ENCODE measurements at regions not wholly inside any gene's neighbourhood (a gene's known extent, or its start where the extent isn't known, plus 50 kb on each side); places are given as distances from the start of the nearest gene placed in this dataset.
A peak's percentile ranks its signal among the peaks of the same experiment; 100 is the strongest.
"Not testable (repeated sequence)": the region's sequence is repeated elsewhere in the genome, so short reads cannot be mapped to it uniquely, and the experiment has no call there.

DNA sequence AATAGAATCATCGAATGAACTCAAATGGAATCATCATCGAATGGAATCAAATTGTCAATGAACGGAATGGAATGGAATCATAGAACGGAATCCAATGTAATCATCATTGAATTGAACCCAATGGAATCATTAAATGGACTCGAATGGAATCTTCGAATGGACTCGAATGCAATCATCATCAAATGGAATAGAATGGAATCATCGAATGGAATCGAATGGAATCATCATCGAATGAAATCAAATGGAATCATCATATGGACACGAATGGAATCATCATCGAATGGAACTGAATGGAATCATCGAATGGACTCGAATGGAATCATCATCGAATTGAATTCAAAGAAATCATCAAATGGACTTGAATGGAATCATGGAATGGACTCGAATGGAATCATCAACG is 226.2 kb downstream of the SHCBP1 start:
- DNase-seq (ENCODE audit: extremely low spot score) = peak; percentile 46
- H3K4me1 ChIP-seq (ENCODE audit: insufficient read depth); H3K27ac ChIP-seq (ENCODE audit: low read depth); H3K4me3 ChIP-seq (ENCODE audit: low read depth, low read length); H3K36me3 ChIP-seq (ENCODE audit: insufficient read depth): not testable (repeated sequence)
- 78% methylated on average over 16 of the region's 17 CpGs for WGBS

DNA sequence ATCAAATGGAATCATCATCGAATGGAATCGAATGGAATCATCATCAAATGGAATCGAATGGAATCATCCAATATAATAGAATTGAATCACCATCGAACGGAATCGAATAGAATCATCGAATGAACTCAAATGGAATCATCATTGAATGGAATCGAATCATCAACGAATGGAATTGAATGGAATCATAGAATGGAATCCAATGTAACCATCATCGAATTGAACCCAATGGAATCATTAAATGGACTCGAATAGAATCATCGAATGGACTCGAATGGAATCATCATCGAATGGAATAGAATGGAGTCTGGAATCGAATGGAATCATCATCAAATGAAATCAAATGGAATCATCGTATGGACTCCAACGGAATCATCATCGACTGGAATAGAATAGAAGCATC is 227.0 kb downstream of the SHCBP1 start:
- not testable (repeated sequence) for H3K4me3 ChIP-seq (ENCODE audit: low read depth, low read length); H3K36me3 ChIP-seq (ENCODE audit: insufficient read depth); H3K27ac ChIP-seq (ENCODE audit: low read depth); H3K4me1 ChIP-seq (ENCODE audit: insufficient read depth)
- WGBS = 74% methylated on average over 16 of the region's 18 CpGs
- peak; percentile 51 for DNase-seq (ENCODE audit: extremely low spot score)

DNA sequence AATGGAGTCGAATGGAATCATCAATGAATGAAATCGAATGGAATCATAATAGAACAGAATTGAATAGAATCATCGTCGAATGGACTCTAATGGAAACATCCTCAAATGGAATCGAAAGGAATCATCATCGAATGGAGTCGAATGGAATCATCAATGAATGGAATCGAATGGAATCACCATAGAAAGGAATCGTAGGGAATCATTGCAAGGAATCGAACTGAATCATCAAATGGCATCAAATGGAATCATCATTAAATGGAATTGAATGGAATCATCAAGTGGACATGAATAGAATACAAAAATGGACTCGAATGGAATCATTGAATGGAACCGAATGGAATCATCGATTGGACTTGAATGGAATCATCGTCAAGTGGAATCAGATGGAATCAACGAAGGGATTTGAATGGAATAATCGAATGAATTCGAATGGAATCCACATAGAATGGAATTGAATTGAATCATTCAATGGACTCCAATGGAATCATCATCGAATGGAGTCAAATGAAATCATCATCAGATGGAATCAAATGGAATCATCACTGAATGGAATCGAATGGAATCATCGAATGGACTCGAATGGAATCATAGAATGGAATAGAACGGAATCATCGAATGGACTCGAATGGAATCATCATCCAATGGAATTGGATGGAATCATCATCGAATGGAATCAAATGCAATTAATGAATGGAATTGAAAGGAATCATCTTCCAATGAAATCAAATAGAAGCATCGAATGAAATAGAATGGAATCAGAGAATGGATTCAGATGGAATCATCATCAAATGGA is 228.1 kb downstream of the SHCBP1 start:
- not testable (repeated sequence) for H3K4me3 ChIP-seq (ENCODE audit: low read depth, low read length); DNase-seq (ENCODE audit: extremely low spot score); H3K36me3 ChIP-seq (ENCODE audit: insufficient read depth); H3K4me1 ChIP-seq (ENCODE audit: insufficient read depth); H3K27ac ChIP-seq (ENCODE audit: low read depth)
- WGBS = 73% methylated on average over 21 of the region's 26 CpGs

DNA sequence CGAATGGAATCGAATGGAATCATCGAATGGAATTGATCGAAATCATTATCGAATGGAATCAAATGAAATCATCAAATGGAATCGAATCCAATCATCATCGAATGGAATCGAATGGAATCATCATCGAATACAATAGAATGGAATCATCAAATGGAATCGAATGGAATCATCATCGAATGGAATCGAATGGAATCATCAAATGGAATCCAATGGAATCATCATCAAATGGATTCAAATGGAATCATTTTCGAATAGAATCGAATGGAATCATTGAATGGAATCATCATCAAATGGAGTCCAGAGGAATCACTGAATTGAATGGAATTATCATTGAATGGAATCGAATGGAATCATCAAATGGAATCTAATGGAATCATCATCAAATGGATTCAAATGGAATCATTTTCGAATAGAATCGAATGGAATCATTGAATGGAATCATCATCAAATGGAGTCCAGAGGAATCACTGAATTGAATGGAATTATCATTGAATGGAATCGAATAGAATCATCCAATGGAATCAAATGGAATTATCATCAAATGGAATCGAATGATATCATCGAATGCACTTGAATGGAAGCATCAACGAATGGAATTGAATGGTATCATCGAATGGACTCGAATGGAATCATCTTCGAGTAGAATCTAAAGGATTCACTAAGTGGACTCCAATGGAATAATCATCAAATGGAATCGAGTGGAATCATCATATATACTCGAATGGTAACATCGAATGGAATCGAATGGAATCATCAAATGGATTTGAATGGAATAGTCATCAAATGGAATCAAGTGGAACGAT is 230.3 kb downstream of the SHCBP1 start:
- WGBS = 65% methylated on average over 28 of the region's 29 CpGs
- not testable (repeated sequence) for H3K4me1 ChIP-seq (ENCODE audit: insufficient read depth); H3K4me3 ChIP-seq (ENCODE audit: low read depth, low read length); H3K36me3 ChIP-seq (ENCODE audit: insufficient read depth); H3K27ac ChIP-seq (ENCODE audit: low read depth); DNase-seq (ENCODE audit: extremely low spot score)

DNA sequence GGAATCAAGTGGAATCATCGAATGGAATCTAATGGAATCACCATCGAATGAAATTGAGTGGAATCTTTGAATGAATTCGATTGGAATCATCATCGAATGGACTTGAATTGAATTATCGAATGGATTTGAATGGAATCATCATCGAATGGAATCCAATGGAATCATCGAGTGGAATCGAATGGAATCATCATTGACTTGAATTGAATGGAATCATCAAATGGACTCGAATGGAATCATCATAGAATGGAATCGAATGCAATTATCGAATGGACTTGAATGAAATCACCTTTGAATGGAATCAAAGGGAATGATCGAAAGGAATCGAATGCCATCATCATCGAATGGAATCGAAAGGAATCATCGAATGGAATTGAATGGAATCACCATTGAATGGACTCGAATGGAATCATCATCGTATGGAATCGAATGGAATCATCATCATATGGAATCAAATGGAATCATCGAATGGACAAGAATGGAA is 231.6 kb downstream of the SHCBP1 start:
- WGBS = 75% methylated on average over 20 of the region's 20 CpGs
- peak; percentile 98 for DNase-seq (ENCODE audit: extremely low spot score)
- not testable (repeated sequence) for H3K4me1 ChIP-seq (ENCODE audit: insufficient read depth); H3K4me3 ChIP-seq (ENCODE audit: low read depth, low read length); H3K36me3 ChIP-seq (ENCODE audit: insufficient read depth); H3K27ac ChIP-seq (ENCODE audit: low read depth)

DNA sequence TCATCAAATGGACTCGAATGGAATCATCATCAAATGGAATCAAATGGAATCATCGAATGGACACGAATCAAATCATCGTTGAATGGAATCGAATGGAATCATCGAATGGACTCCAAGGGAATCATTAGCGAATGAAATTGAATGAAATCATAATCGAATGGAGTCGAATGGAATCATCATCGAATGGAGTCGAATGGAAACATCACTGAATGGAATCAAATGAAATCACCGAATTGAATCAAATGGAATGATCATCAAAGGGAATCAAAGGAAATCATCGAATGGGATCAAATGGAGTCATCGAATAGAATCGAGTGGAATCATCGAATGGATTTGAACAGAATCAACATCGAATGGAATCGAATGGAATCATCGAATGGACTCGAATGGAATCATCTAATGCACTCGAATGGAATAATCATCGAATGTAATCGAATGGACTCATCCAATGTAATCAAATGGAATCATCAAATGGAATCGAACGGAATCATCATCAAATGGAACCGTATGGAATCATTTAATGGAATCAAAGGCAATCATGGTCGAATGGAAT is 232.2 kb downstream of the SHCBP1 start:
- not testable (repeated sequence) for H3K36me3 ChIP-seq (ENCODE audit: insufficient read depth); H3K27ac ChIP-seq (ENCODE audit: low read depth); H3K4me1 ChIP-seq (ENCODE audit: insufficient read depth); H3K4me3 ChIP-seq (ENCODE audit: low read depth, low read length); DNase-seq (ENCODE audit: extremely low spot score)
- 80% methylated on average over 27 of the region's 27 CpGs for WGBS

DNA sequence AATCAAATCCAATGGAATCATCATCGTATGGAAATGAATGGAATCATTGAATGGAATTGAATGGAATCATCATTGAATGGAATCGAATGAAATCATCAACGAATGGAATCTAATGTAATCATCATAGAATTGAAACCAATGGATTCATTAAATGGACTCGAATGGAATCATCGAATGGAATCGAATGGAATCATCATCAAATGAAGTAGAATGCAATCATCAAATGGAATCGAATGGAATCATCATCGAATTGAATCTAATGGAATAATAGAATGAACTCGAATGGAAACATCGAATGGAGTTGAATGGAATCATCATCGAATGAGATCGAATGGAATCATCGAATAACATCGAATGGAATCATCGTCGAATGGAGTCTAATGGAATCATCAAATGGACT is 232.8 kb downstream of the SHCBP1 start:
- not testable (repeated sequence) for H3K4me1 ChIP-seq (ENCODE audit: insufficient read depth); H3K36me3 ChIP-seq (ENCODE audit: insufficient read depth); H3K27ac ChIP-seq (ENCODE audit: low read depth); H3K4me3 ChIP-seq (ENCODE audit: low read depth, low read length)
- peak; percentile 53 for DNase-seq (ENCODE audit: extremely low spot score)
- 78% methylated on average over 16 of the region's 16 CpGs for WGBS

DNA sequence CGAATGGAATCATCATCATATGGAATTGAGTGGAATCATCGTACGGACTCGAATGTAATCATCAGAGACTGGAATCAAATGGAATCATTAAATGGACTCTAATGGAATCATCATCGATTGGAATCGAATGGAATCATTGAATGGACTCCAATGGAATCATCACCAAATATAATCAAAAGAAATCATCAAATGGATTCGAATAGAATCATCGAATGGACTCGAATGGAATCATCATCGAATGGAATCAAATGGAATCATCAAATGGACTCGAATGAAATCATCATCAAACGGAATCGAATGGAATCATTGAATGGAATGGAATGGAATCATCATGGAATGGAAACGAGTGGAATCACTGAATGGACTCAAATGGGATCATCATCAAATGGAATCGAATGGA is 233.5 kb downstream of the SHCBP1 start:
- 67% methylated on average over 15 of the region's 15 CpGs for WGBS
- not testable (repeated sequence) for H3K4me3 ChIP-seq (ENCODE audit: low read depth, low read length); H3K36me3 ChIP-seq (ENCODE audit: insufficient read depth); DNase-seq (ENCODE audit: extremely low spot score); H3K4me1 ChIP-seq (ENCODE audit: insufficient read depth); H3K27ac ChIP-seq (ENCODE audit: low read depth)

DNA sequence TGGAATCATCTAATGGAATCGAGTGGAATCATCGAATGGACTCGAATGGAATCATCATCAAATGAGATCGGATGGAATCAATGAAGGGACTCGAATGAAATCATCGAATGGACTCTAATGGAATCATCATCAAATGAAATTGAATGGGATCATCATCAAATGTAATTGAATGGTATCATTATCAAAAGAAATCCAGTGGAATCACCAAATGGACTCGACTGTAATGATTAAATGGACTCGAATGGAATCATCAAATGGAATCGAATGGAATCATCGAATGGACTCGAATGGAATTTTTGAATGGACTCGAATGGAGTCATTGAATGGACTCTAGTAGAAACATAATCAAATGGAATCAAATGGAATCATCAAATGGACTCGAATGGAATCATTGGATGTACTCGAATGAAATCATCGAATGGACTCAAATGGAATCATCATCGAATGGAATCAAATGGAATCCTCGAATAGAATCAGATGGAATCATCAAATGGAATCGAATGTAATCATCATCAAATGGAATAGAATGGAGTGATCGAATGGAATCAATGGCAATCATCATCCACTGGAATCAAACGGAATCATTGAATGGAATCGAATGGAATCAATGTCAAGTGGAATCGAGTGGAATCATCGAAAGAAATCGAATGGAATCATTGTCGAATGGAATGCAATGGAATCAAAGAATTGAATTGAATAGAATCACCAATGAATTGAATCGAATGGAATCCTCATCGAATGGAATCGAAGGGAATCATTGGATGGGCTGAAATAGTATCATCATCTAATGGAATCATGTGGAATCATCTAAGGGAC is 234.2 kb downstream of the SHCBP1 start:
- not testable (repeated sequence) for DNase-seq (ENCODE audit: extremely low spot score)

DNA sequence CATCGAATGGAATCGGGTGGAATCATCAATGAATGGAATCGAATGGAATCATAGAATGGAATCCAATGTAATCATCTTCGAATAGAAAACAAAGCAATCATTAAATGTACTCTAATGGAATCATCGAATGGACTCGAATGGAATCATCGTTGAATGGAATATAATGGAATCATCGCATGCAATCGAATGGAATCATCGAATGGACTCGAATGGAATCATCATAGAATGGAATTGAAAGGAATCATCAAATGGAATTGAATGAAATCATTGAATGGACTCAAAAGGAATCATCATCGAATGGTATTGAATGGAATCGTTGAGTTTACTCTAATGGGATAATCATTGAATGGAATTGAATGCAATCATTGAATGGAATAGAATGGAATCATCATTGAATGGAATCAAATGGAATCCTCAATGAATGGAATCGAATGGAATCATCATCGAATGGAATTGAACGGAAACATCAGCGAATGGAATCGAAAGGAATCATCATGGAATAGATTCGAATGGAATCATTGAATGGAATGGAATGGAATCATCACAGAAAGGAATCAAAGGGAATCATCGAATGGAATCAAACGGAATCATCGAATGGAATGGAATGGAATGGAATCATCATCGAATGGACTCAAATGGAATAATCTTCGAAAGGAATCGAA is 234.9 kb downstream of the SHCBP1 start:
- WGBS = 75% methylated on average over 23 of the region's 25 CpGs
- not testable (repeated sequence) for H3K27ac ChIP-seq (ENCODE audit: low read depth); H3K4me3 ChIP-seq (ENCODE audit: low read depth, low read length); H3K4me1 ChIP-seq (ENCODE audit: insufficient read depth); H3K36me3 ChIP-seq (ENCODE audit: insufficient read depth)
- DNase-seq (ENCODE audit: extremely low spot score) = peak; percentile 84

More for the DNA sequence above, 234.2 kb downstream of the SHCBP1 start:
- not testable (repeated sequence) for H3K36me3 ChIP-seq (ENCODE audit: insufficient read depth); H3K4me3 ChIP-seq (ENCODE audit: low read depth, low read length); H3K27ac ChIP-seq (ENCODE audit: low read depth); H3K4me1 ChIP-seq (ENCODE audit: insufficient read depth)
- WGBS = 73% methylated on average over 28 of the region's 28 CpGs

DNA sequence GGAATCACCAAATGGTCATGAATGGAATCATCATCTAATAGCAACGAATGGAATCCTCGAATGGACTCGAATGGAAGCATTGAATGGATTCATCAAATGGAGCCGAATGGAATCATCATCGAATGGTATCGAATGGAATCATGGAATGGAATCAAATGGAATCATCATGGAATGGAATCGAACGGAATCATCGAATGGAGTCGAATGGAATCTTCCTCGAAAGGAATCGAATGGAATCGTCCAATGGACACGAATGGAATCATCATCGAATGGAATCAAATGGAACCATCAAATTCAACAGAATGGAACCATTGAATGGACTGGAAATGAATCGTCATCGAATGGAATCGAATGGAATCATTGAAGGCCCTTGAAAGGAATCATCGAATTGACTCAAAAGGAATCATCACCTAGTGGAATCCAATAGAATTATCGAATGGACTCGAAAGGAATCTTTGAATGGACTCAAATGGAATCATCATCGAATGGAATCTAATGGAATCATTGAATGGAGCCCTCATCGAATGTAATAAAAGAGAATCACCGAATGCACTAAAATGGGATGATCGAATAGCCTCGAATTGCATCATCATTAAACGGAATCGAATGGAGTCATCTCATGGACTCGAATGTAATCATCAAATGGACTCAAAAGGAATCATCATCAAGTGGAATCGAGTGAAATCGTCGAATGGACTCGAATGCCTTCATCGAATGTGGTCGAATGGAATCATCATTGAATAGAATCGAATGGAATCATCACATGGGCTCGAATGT is 236.7 kb downstream of the SHCBP1 start:
- not testable (repeated sequence) for H3K27ac ChIP-seq (ENCODE audit: low read depth); H3K4me1 ChIP-seq (ENCODE audit: insufficient read depth); H3K36me3 ChIP-seq (ENCODE audit: insufficient read depth); DNase-seq (ENCODE audit: extremely low spot score); H3K4me3 ChIP-seq (ENCODE audit: low read depth, low read length)
- WGBS = 73% methylated on average over 37 of the region's 37 CpGs

DNA sequence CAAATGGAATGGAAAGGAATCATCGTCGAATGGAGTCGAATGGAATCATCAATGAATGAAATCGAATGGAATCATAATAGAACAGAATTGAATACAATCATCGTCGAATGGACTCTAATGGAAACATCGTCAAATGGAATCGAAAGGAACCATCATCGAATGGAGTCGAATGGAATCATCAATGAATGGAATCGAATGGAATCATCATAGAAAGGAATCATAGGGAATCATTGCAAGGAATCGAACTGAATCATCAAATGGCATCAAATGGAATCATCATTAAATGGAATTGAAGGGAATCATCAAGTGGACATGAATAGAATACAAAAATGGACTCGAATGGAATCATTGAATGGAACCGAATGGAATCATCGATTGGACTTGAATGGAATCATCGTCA is 237.6 kb downstream of the SHCBP1 start:
- H3K4me3 ChIP-seq (ENCODE audit: low read depth, low read length); H3K27ac ChIP-seq (ENCODE audit: low read depth); H3K4me1 ChIP-seq (ENCODE audit: insufficient read depth); H3K36me3 ChIP-seq (ENCODE audit: insufficient read depth); DNase-seq (ENCODE audit: extremely low spot score): not testable (repeated sequence)
- WGBS = 77% methylated on average over 15 of the region's 16 CpGs

Measured in urinary bladder (tissue), 3 donors.